GM18868 (cell line): ENCODE measurements at regions not wholly inside any gene's neighbourhood (a gene's known extent, or its start where the extent isn't known, plus 50 kb on each side); places are given as distances from the start of the nearest gene placed in this dataset.
"Not testable (repeated sequence)": the region's sequence is repeated elsewhere in the genome, so short reads cannot be mapped to it uniquely, and the experiment has no call there.

Experiments
- ATAC-seq: cut with Tn5 transposase; IDR thresholded peaks from one replicate; pipeline ENCODE4 v1.9.1; 2021; ENCODE audit warnings: mild to moderate bottlenecking, moderate library complexity; ENCODE audit not compliant: unreplicated experiment

- ATAC-seq, result no peak
These were observed 91.6 kb upstream of the COL1A2 start for GRCh38 chr7:94303118-94303517.

GRCh38 chr7:94303695-94304094, 91.0 kb upstream of the COL1A2 start:
- ATAC-seq, result no peak

DNA sequence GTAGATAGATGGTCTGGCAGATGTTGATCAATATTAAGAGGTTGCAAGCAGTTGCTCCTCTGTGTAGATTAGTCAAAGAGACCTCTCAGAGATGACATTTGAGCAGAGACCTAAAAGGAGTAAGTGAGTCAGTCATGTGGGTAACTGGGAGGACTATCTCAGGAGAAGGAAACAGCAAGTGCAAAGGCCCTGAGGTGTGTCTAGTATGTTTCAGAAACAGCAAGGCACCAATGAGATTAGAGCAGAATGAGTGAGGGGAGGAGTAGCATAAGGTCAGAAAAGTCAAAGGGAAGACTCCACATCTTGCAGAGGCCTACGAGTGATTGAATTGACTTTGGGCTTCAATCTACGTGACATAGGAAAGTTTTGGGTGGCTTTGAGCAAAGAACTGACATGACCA, 89.8 kb upstream of the COL1A2 start:
- no peak for ATAC-seq

DNA sequence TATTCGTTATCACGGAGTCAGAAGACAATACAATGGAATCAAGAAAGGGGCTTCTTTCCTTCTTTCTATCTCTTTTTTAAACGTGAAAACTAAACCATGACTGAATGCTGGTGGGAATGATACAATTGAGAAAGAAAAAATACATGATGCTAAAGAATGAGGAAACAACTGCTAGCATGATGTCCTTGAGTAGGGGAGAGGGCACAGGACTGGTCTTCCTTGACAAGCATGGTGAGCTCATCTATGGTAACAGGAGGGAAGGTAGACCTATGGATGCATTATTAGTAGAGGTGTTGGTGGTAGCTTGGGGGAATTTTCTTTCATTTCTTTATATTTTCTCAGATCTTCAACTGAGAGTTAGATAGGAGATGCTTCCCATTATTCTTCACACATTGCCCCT, 88.9 kb upstream of the COL1A2 start:
- no peak for ATAC-seq

- ATAC-seq, result no peak
These were observed 87.2 kb upstream of the COL1A2 start for GRCh38 chr7:94307399-94308048.

DNA sequence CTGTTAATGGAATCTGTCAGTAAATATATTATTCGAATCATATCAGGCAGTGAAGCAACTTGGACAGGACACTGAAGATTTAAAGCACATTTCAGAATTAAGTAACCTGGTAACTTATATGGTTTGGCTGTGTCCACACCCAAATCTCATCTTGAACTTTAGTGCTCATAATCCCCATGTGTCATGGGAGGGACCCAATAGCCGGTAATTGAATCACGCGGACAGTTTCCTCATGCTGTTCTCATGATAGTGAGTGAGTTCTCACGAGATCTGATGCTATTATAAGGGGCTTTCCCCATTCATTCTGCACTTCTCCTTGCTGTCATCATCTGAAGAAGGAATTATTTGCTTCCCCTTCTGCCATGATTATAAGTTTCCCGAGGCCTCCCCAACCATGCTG, 83.2 kb upstream of the COL1A2 start:
- ATAC-seq, result no peak

DNA sequence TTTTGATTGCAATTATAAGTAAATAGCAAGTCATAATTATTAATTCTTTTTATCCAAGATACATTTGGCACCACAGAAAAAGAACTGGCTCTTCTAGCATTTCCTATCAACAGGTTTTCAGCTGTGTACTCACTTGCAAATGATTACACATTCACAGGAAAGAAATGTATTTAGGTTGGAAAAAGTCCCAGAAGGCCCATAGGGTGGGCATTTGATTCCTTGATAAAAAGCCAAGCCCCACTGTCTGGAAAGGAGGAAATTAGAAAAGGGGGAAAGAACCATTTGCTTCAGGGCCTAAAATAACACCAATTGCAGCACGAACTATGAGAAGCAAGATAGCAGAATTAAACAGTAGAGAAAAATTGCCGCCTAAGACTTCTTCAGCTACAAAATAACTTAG, 80.8 kb upstream of the COL1A2 start:
- ATAC-seq, result no peak

DNA sequence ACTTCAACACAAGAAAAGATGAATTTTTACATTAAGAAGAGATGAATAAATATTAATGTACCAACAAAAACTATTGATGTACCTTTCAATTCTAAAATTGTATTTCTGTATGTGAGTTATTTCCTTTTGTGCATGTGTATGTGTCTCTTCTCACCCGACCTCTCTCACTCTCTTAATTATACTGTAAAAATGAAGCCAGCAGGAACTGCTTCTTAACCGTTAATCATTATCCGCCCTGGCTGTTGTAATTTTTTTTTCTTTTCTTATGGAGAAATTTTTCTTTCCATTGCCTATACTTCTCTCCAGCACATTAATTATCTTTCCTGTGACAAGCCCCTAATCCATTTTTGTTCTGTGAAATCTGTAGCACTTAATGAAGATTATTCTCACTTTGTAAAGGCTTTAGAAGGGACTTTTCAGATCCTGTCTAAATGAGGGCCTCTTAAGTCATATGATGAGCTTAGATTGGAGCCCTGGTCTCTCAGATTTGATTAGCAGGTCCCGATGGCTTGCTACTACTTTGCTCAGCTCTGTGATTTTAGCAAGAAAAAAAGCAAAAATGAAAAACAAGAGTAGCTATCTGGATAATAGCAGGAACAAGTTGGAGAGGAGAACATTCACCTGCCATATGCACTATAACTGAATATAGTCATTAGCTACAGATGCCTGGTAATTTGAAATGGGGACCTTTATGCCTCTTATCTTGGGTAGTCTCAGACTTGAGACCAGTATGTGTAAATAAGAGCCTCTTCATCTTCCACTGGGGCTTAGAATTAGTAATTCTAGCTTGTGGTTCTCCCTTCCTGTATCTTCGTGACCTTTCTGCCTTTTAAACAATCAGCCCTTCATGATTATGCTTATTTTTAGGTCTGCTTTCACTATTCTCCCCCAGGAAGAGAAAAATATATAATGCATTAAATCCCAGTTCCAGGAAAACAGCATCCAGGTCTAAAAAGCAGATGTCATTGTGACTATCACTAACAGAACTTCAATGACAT, 80.0 kb upstream of the COL1A2 start:
- ATAC-seq, result no peak

- ATAC-seq, result not testable (repeated sequence)
These were observed 73.6 kb upstream of the COL1A2 start for GRCh38 chr7:94321138-94321537.

DNA sequence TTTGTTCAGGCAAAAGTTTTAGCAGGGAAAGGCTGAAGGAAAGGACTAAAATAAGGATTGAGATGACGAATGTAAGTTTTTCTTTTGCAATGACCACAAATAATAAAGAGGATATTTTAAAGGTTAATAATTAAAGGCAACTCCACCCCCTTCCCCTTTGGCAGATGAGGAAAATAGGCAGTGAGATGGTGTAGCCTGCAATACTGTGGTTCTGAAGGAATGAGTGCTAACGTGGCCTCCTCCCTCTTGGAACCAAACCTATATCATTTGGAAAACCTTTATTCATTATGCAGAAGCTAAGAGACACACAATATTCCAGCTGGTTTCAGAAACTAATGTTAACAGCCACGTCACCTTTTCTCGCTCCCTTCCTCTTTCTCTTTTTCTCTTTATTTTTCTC, 70.9 kb upstream of the COL1A2 start:
- no peak for ATAC-seq

GRCh38 chr7:94324380-94325121, 70.1 kb upstream of the COL1A2 start:
- ATAC-seq, result no peak

DNA sequence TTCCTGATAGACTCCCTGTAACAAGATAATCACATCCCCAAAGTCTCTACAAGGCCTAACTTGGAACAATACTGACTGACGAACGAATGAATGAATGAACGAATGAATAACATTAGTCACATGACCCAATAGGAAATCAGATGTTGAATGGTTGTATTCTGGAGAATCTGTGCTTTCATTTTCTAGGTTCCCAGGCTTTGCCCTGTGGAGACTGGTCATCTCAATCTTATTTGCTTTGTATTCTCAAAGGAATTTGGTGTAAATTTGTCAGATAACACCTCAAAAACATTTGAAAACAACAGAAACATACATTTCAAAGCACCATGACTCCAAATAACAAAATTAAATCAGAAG, 69.6 kb upstream of the COL1A2 start:
- ATAC-seq, result no peak

- ATAC-seq, result no peak
These were observed 64.2 kb upstream of the COL1A2 start for GRCh38 chr7:94330269-94331020.

DNA sequence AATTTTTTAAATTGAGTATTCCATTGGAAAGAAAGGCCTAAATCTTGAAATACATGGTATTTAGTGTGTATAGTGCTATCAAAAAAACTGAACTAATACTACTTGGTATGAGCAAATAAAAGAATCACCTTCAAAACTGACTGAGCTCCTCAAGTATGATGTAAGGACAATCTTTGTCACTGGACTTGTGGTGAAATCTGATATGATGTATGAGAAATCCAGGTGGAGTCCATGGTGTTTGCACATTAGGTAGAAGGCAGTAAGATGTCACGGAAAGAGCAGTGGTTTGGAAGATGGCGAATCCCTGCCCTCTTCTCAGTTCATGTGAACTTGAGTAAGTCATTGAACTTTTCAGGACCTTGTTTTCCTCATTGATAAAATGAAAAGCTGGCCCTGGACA, 62.1 kb upstream of the COL1A2 start:
- no peak for ATAC-seq

DNA sequence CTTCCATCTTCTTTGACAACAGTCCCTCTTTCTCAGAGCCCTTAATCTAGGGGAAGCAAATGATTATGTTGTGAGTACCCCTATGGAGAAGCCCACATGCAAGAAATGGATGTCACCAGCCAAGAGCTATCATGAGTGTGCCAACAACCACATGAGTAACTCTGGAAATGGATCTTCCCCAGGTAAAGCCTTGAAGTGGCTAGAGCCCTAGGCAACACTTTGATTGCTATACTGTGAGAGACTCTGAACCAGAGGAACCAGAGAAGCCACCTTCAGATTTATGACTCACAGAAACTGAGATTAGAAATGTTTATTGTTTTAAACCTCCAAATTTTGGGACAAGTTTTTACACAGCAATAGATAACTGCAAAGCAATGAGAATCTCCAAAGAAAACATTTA, 60.9 kb upstream of the COL1A2 start:
- ATAC-seq, result no peak

DNA sequence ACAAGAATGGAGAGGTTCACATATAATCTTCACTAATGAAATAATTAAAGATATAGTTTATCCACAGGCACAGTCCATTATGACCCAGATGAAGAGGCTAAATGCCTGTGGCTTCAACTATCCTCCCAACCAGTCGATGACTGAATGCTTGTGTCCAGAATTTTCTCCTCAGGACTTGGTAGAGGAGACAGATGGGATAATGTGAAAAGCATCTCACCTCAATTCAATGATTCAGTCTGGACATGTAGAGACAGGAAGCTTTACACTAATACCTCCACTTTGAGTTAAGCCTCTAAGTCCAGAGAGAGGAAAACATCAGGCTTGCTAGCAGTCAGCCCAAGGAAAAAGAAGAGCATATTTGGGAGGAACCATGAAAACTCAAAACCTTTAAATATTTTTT, 59.1 kb upstream of the COL1A2 start:
- ATAC-seq, result no peak

DNA sequence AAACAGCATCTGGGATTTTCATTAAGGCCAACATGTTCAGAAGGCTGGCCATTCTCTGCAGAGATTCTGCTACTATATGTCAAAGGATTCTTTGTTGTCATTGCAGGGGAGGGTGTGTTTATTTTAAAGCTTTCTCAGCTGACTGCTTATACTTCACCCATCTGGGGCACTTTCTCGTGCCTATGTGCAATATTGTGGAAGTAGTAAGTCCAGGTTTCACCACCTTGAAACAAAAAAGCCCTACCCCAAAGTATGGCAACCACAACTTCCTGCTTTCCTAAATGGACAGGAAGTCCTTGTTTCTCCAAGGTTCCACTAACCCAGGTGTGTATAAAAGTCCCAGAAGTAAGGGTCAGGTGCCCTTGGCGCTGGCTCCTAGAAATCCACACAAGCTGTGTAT, 58.7 kb upstream of the COL1A2 start:
- ATAC-seq, result no peak

- no peak for ATAC-seq
These were observed 55.7 kb upstream of the COL1A2 start for GRCh38 chr7:94338921-94339371.

- no peak for ATAC-seq
These were observed 49.9 kb upstream of the COL1A2 start for GRCh38 chr7:94344826-94345225.
